Esophagus muscularis mucosa (tissue), 4 donors: ENCODE measurements at regions not wholly inside any gene's neighbourhood (a gene's known extent, or its start where the extent isn't known, plus 50 kb on each side); places are given as distances from the start of the nearest gene placed in this dataset.

Source experiments
- DNase-seq: peaks from one replicate; pipeline ENCODE4 v3.0.0-alpha.2; 2017; ENCODE audit errors: extremely low spot score
- H3K27ac ChIP-seq, 4 donors: fragments of 200-600 bp; sonication (generic); replicated peaks in 1 of 4; 1 replicate in 3 of 4; 2 replicates in 1 of 4; pipeline ENCODE4 v1.5.1; 2016 to 2019; ENCODE audit warnings: mild to moderate bottlenecking in 1 of 4
- H3K27me3 ChIP-seq, 4 donors: fragments of 200-600 bp; sonication (generic); one replicate each; pipeline versions ENCODE4 v1.5.1 to v1.6.0; 2016 to 2019
- H3K36me3 ChIP-seq, 4 donors: fragments of 200-600 bp; sonication (generic); one replicate each; pipeline ENCODE4 v1.5.1; 2016 to 2019
- H3K4me1 ChIP-seq, 4 donors: fragments of 200-600 bp; sonication (generic); one replicate each; pipeline ENCODE4 v1.5.1; 2016 to 2019
- H3K4me3 ChIP-seq, 4 donors: fragments of 200-600 bp; sonication (generic); 1 replicate in 2 of 4; 2 replicates in 2 of 4; pipeline ENCODE4 v1.5.1; 2016 to 2019; ENCODE audit warnings: mild to moderate bottlenecking in 4 of 4, moderate library complexity in 1 of 4
- H3K9me3 ChIP-seq, 4 donors: fragments of 200-600 bp; sonication (generic); 1 replicate in 3 of 4; 2 replicates in 1 of 4; pipeline ENCODE4 v1.5.1; 2016 to 2019
- CTCF ChIP-seq, 3 experiments: fragments of 200-600 bp in 2 of 3; fragments of 450-650 bp in 1 of 3; sonication (generic) in 2 of 3; IDR thresholded peaks; one replicate each; pipeline ENCODE4 v1.5.1; 2017 to 2019; ENCODE audit warnings: antibody characterized with exemption in 3 of 3, mild to moderate bottlenecking in 2 of 3, moderate library complexity in 1 of 3
- EP300 ChIP-seq: sonication (generic); formaldehyde crosslinking; IDR thresholded peaks from one replicate; pipeline ENCODE4 v1.6.1; 2017; ENCODE audit warnings: antibody characterized with exemption
- POLR2A ChIP-seq: fragments of 450-650 bp; IDR thresholded peaks from one replicate; pipeline ENCODE4 v1.6.1; 2017; ENCODE audit warnings: antibody characterized with exemption, moderate library complexity, mild to moderate bottlenecking, low read depth
- POLR2AphosphoS5 ChIP-seq, 2 donors: sonication (generic); formaldehyde crosslinking; IDR thresholded peaks; one replicate each; pipeline ENCODE4 v1.6.1; 2017; ENCODE audit warnings: antibody characterized with exemption in 2 of 2
- WGBS: methylation state at CpG from one replicate; pipeline ENCODE4 v1.1.5; 2018; 5-methylcytosine and 5-hydroxymethylcytosine counted together
- intact Hi-C: fragments of 100-400 bp; cut with DNase I; formaldehyde crosslinking; loops from one replicate; pipeline ENCODE4 v1.15.1; 2023

DNA sequence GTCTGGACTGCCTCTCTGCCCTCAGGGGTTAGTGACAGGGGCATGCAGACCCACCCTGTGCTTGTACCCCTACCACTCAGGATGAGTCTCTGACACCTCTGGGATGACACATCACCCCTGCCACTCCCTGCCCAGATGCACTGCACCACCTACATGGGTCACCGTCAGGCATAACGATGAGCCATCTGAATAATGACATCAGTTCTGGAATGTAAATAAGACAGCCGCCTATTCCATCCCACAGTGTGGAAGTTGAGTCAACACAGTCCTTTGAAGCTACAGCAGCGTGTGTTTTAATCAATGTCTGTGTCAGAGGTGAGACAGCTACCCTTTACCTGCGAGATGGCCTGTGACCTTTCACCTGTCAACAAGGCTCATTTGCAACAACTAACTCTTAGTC lies 268.7 kb upstream of the ARRDC4 start:
- Histone ChIP-seq H3K4me3 (no peak overlapping the region), H3K27ac (no peak overlapping the region), H3K27me3 (no peaks in the 10 kb centered on the region), H3K36me3 (peaks cover 0 to 8% (median 0%) of the 10 kb centered on the region in 4 donors), H3K4me1 (no peaks in the 10 kb centered on the region), H3K9me3 (no peaks in the 10 kb centered on the region)
- no peak for DNase-seq
- intact Hi-C loops = no loop called here
- TF ChIP-seq POLR2A (no peak), POLR2AphosphoS5 (IDR thresholded peaks at IDR 0.05) (no peak), CTCF (IDR thresholded peaks at IDR 0.05) (no peak), EP300 (no peak)
- 63% methylated on average over 5 of the region's 5 CpGs for WGBS

DNA sequence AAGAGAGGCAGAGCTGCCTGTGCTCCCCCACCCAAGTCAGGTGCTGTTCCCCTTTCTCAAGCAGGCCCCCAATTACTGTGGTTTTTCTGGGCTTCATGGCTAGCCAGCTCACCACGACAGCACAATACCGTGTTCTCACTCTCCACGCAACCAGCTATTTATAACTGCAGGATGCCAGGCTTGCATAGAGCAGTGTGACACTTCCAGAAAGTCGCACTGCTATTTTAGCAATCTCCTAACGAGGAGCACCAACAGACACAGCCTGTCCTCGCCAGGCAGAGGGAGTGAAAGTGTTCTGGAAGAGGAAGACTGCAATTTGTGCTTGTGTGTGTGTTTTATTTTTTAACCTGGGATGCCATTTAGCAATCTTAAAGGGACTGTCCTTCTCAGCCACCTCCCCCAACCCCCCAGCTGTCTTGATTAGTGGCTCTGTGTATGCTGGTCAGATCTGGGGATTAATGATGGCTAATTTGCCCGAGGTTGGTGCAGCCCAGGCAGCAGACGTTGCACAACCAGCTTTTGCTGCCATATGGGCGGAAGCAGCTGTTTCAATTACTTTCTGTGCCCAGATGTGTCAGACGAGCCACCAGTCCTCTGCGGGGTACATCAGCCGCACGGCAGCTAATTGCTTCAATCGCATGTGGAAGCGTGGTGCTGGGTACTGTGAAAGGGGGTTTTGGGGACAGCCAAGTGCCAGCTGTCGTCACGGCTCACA lies 268.0 kb upstream of the ARRDC4 start:
- Histone ChIP-seq H3K27ac (no peak overlapping the region), H3K4me3 (no peak overlapping the region)
- intact Hi-C loops = no loop called here

GRCh38 chr15:97694456-97694855 lies 266.0 kb upstream of the ARRDC4 start:
- intact Hi-C loops = no loop called here
- Histone ChIP-seq H3K36me3 (peaks cover 0 to 8% (median 0%) of the 10 kb centered on the region in 4 donors), H3K9me3 (no peaks in the 10 kb centered on the region), H3K27ac (no peak overlapping the region), H3K4me1 (no peaks in the 10 kb centered on the region), H3K27me3 (no peaks in the 10 kb centered on the region), H3K4me3 (no peak overlapping the region)
- no peak for DNase-seq
- TF ChIP-seq POLR2AphosphoS5 (IDR thresholded peaks at IDR 0.05) (no peak), POLR2A (no peak), CTCF (IDR thresholded peaks at IDR 0.05) (no peak), EP300 (no peak)
- 96% methylated on average over 5 of the region's 7 CpGs for WGBS

More for the DNA sequence above, 268.0 kb upstream of the ARRDC4 start:
- Histone ChIP-seq H3K9me3 (no peaks in the 10 kb centered on the region), H3K4me1 (no peaks in the 10 kb centered on the region), H3K27me3 (no peaks in the 10 kb centered on the region), H3K36me3 (peaks cover 0 to 8% (median 0%) of the 10 kb centered on the region in 4 donors)
- 71% methylated on average over 10 of the region's 17 CpGs for WGBS
- TF ChIP-seq CTCF (IDR thresholded peaks at IDR 0.05) (no peak), EP300 (no peak), POLR2A (no peak), POLR2AphosphoS5 (IDR thresholded peaks at IDR 0.05) (no peak)
- DNase-seq = no peak

DNA sequence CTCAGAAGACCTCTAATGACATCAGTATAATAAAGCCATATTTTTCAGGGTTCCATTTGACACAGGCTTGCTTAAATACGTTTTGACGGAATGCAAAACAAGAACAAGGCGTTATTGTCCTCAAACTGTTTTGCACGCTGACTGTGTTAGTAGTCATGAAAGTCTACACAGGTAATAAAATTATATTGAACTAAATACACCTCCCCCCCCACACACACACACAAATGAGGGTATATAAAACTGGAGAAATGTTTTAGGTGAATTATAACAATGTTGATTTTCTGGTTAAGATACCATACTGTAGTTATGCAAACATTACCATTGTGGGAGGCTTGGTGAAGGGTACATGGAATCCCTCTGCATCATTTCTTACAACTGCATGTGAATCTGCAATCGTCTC lies 257.1 kb upstream of the ARRDC4 start:
- TF ChIP-seq CTCF (IDR thresholded peaks at IDR 0.05) = no peak
- no peak for TF ChIP-seq POLR2AphosphoS5 (IDR thresholded peaks at IDR 0.05)
- no peak for TF ChIP-seq POLR2A
- TF ChIP-seq EP300 = no peak
- no peak overlapping the region for H3K4me3 ChIP-seq
- no peak for DNase-seq
- no peaks in the 10 kb centered on the region for H3K36me3 ChIP-seq
- intact Hi-C loops = no loop called here
- WGBS = 84% methylated on average over 5 of the region's 5 CpGs
- H3K27me3 ChIP-seq = no peaks in the 10 kb centered on the region
- H3K9me3 ChIP-seq = no peaks in the 10 kb centered on the region
- H3K4me1 ChIP-seq = no peaks in the 10 kb centered on the region
- H3K27ac ChIP-seq = no peak overlapping the region

DNA sequence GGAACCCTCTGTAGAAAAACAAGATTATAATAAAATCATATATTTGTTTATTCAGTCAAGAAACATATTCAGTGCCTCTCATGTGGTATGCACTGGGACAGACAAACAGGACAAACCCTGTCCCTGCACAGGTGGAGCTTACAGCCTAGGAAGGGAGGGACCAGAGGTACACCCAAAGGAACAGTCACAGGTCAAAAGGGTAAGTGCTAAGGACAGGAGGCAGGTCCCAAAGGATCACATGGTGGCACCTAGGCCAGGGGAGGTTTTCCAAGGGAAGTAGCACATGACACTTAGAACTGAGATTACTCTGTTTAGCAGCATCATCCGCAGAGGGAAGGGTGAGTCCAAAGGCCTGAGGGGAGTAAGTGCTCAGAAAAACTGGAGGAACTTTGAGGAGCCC lies 254.4 kb upstream of the ARRDC4 start:
- Histone ChIP-seq H3K9me3 (no peaks in the 10 kb centered on the region), H3K4me3 (no peak overlapping the region), H3K27ac (no peak overlapping the region), H3K4me1 (no peaks in the 10 kb centered on the region), H3K27me3 (no peaks in the 10 kb centered on the region), H3K36me3 (no peaks in the 10 kb centered on the region)
- intact Hi-C loops = no loop called here
- 75% methylated on average over 1 of the region's 1 CpG for WGBS
- no peak for DNase-seq
- TF ChIP-seq CTCF (IDR thresholded peaks at IDR 0.05) (no peak), POLR2AphosphoS5 (IDR thresholded peaks at IDR 0.05) (no peak), EP300 (no peak), POLR2A (no peak)
